Astrocyte (in vitro differentiated cells and primary cell): ENCODE measurements at regions not wholly inside any gene's neighbourhood (a gene's known extent, or its start where the extent isn't known, plus 50 kb on each side); places are given as distances from the start of the nearest gene placed in this dataset.

ENCODE experiments used
- EZH2 ChIP-seq: IDR thresholded peaks from 2 replicates; pipeline ENCODE4 v1.6.1; 2012; ENCODE audit warnings: mild to moderate bottlenecking, low read length, inconsistent platforms; ENCODE audit not compliant: insufficient read depth
- TF ChIP-seq, protein P1 (sequence below): IDR thresholded peaks from 2 replicates; pipeline ENCODE4 v1.5.1; 2011; ENCODE audit warnings: low read depth, mild to moderate bottlenecking, inconsistent platforms, low read length, moderate library complexity; ENCODE audit not compliant: insufficient read depth

DNA sequence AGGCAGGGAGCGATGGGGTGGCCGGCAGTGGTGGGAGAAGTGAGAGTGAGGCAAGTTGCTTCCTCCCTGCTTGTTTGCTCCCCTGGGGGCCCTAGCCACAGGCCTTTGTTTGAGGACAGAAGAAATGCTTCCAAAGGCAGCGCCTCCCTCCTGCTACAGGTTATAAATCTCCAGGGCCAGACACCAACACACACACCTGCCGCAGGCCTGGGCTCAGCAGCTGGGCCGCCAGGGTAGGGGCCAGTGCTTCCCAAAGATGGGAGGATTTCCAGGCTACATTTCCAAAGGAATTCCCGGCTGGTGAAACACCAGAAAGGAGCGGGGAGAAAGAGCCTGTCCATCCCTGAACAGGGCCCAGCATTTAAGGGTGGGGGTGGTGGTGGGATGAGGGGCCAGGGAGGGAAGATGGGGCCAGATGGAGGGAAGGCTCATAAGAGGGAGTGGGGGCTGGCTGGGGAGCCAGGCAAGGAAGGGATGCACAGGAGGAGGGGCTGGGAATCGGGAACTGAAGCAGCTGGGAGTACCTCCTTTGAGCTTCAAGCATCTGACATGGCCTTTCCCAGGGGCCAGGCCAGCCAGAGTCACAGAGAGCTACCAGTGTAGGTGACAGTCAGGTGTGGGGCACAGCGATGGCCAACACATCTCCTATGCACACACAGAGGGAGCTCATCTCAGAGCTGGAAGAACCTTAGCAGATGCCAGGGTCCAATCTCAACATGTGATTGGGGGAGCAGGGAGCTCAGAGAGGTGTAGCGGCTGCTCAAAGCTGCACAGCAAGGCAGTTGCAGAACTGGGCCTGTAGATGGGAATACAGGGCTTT, 143.9 kb downstream of the PJA1 start:
- TF ChIP-seq, protein P1, sequence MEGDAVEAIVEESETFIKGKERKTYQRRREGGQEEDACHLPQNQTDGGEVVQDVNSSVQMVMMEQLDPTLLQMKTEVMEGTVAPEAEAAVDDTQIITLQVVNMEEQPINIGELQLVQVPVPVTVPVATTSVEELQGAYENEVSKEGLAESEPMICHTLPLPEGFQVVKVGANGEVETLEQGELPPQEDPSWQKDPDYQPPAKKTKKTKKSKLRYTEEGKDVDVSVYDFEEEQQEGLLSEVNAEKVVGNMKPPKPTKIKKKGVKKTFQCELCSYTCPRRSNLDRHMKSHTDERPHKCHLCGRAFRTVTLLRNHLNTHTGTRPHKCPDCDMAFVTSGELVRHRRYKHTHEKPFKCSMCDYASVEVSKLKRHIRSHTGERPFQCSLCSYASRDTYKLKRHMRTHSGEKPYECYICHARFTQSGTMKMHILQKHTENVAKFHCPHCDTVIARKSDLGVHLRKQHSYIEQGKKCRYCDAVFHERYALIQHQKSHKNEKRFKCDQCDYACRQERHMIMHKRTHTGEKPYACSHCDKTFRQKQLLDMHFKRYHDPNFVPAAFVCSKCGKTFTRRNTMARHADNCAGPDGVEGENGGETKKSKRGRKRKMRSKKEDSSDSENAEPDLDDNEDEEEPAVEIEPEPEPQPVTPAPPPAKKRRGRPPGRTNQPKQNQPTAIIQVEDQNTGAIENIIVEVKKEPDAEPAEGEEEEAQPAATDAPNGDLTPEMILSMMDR, result no peak
- no peak for TF ChIP-seq EZH2
